CD14-positive monocyte (primary cell): ENCODE measurements at regions not wholly inside any gene's neighbourhood (a gene's known extent, or its start where the extent isn't known, plus 50 kb on each side); places are given as distances from the start of the nearest gene placed in this dataset.

ENCODE experiments used
- DNase-seq, 3 donors: peaks; one replicate each; pipeline ENCODE4 v3.0.0-alpha.2; 2011 to 2022
- H2AFZ ChIP-seq: 2 replicates; pipeline ENCODE4 v1.6.0; 2012; ENCODE audit warnings: mild to moderate bottlenecking, low read depth, low read length, inconsistent platforms; ENCODE audit not compliant: insufficient read depth, poor library complexity, severe bottlenecking
- H3K27ac ChIP-seq, 2 donors: 1 replicate in 1 of 2; 2 replicates in 1 of 2; pipeline ENCODE4 v1.5.1; 2012 to 2013; ENCODE audit warnings: low read length in 2 of 2, control low read depth in 1 of 2, inconsistent platforms in 1 of 2, low read depth in 1 of 2, mild to moderate bottlenecking in 1 of 2
- H3K27me3 ChIP-seq, 2 donors: one replicate each; pipeline versions ENCODE4 v1.6.0 to v1.6.1; 2011 to 2013; ENCODE audit warnings: low read length in 2 of 2; ENCODE audit not compliant: control insufficient read depth in 2 of 2, insufficient read depth in 2 of 2
- H3K36me3 ChIP-seq, 2 donors: replicated peaks in 1 of 2; 1 replicate in 1 of 2; 2 replicates in 1 of 2; pipeline versions ENCODE4 v1.5.1 to v1.6.1; 2012 to 2013; ENCODE audit warnings: low read length in 2 of 2, control low read depth in 1 of 2, inconsistent platforms in 1 of 2, mild to moderate bottlenecking in 1 of 2; ENCODE audit not compliant: insufficient read depth in 2 of 2, control insufficient read depth in 1 of 2
- H3K4me1 ChIP-seq, 2 donors: 1 replicate in 1 of 2; 2 replicates in 1 of 2; pipeline versions ENCODE4 v1.5.1 to v1.6.1; 2012 to 2013; ENCODE audit warnings: low read length in 2 of 2, control low read depth in 1 of 2, inconsistent platforms in 1 of 2, mild to moderate bottlenecking in 1 of 2, moderate library complexity in 1 of 2; ENCODE audit not compliant: insufficient read depth in 2 of 2, control insufficient read depth in 1 of 2
- H3K4me2 ChIP-seq: replicated peaks from 2 replicates; pipeline ENCODE3; 2012; ENCODE audit warnings: low read length, moderate library complexity, mild to moderate bottlenecking; ENCODE audit not compliant: poor library complexity, severe bottlenecking; ENCODE audit errors: extremely low read depth
- H3K4me3 ChIP-seq, 3 experiments: fragments of 200-600 bp in 1 of 3; sonication (generic) in 1 of 3; replicated peaks in 1 of 3; 1 replicate in 2 of 3; 2 replicates in 1 of 3; pipeline ENCODE4 v1.5.1; 2011 to 2013; ENCODE audit warnings: low read length in 3 of 3, mild to moderate bottlenecking in 3 of 3, control low read depth in 2 of 3, low read depth in 2 of 3, inconsistent platforms in 1 of 3, moderate library complexity in 1 of 3
- H3K79me2 ChIP-seq: 2 replicates; pipeline ENCODE4 v1.6.0; 2012; ENCODE audit warnings: mild to moderate bottlenecking, control low read depth, inconsistent platforms, low read length, moderate library complexity; ENCODE audit not compliant: insufficient read depth
- H3K9ac ChIP-seq: 2 replicates; pipeline ENCODE4 v1.6.0; 2017; ENCODE audit warnings: low read length, mild to moderate bottlenecking; ENCODE audit not compliant: insufficient read depth, poor library complexity, severe bottlenecking
- H3K9me3 ChIP-seq, 2 donors: replicated peaks in 1 of 2; 1 replicate in 1 of 2; 2 replicates in 1 of 2; pipeline versions ENCODE4 v1.5.1 to v1.6.1; 2012 to 2013; ENCODE audit warnings: low read length in 2 of 2, control low read depth in 1 of 2; ENCODE audit not compliant: control insufficient read depth in 1 of 2, insufficient read depth in 1 of 2
- H4K20me1 ChIP-seq: 2 replicates; pipeline ENCODE4 v1.6.0; 2012; ENCODE audit warnings: mild to moderate bottlenecking, low read length, control low read depth, moderate library complexity; ENCODE audit not compliant: insufficient read depth
- H3K27ac Mint-ChIP-seq, 7 donors: one replicate each; pipeline ENCODE4 v1.8.0; 2020; ENCODE audit warnings: mild to moderate bottlenecking in 7 of 7, mixed read lengths in 7 of 7, moderate library complexity in 6 of 7, inconsistent platforms in 2 of 7
- H3K27me3 Mint-ChIP-seq, 3 donors: one replicate each; pipeline ENCODE4 v1.8.0; 2021 to 2022; ENCODE audit warnings: low read depth in 3 of 3, mild to moderate bottlenecking in 3 of 3, mixed read lengths in 3 of 3, moderate library complexity in 3 of 3, inconsistent platforms in 1 of 3
- H3K36me3 Mint-ChIP-seq, 2 donors: one replicate each; pipeline ENCODE4 v1.8.0; 2020; ENCODE audit warnings: mixed read lengths in 2 of 2, inconsistent platforms in 1 of 2, mild to moderate bottlenecking in 1 of 2
- H3K4me1 Mint-ChIP-seq: one replicate; pipeline ENCODE4 v1.8.0; 2020; ENCODE audit warnings: mild to moderate bottlenecking, mixed read lengths
- H3K4me3 Mint-ChIP-seq, 2 donors: one replicate each; pipeline ENCODE4 v1.8.0; 2020; ENCODE audit warnings: mild to moderate bottlenecking in 2 of 2, mixed read lengths in 2 of 2, moderate library complexity in 1 of 2
- H3K9me3 Mint-ChIP-seq, 7 donors: one replicate each; pipeline ENCODE4 v1.8.0; 2020 to 2022; ENCODE audit warnings: mixed read lengths in 7 of 7, mild to moderate bottlenecking in 6 of 7, moderate library complexity in 6 of 7, inconsistent platforms in 2 of 7
- WGBS: methylation state at CpG from one replicate; pipeline ENCODE4 v1.1.5; 2013; ENCODE audit warnings: missing lambda C conversion rate; ENCODE audit not compliant: insufficient coverage; 5-methylcytosine and 5-hydroxymethylcytosine counted together
- intact Hi-C, 2 donors: fragments of 100-400 bp; cut with micrococcal nuclease; formaldehyde crosslinking; loops; one replicate each; pipeline versions ENCODE4 v1.15.0 to v1.15.1; 2023
- TF ChIP-seq, protein P1 (sequence below): fragments of 200-600 bp; IDR thresholded peaks from one replicate; pipeline ENCODE4 v1.8.0; 2022; ENCODE audit warnings: antibody characterized with exemption, mild to moderate bottlenecking

DNA sequence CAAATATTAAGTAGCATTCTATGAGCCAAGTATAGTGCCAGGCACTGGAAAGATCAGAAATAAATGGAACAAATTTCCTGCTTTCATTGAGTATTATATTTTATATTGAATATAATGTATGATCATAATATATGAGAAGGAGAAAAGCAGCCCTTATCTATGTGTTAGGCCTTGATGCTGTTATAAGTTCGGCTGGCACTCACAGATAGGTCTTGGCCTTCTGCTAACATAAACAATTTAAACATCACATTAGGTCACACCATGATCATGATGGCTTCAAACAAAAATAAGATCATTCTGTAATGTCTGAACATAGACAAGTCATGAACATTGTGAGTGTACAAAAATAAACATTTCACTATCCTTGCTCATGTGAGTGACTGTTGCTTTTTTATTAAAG lies 584.0 kb upstream of the ZNF385D start:
- Histone ChIP-seq H3K79me2 (no peaks in the 10 kb centered on the region), H3K36me3 (no peaks in the 10 kb centered on the region), H3K27me3 (no peaks in the 10 kb centered on the region), H3K4me1 (no peaks in the 10 kb centered on the region), H3K9me3 (no peaks in the 10 kb centered on the region), H3K4me2 (no peak overlapping the region), H3K9ac (no peak overlapping the region), H2AFZ (no peak overlapping the region), H3K4me3 (no peak overlapping the region), H4K20me1 (no peaks in the 10 kb centered on the region), H3K27ac (no peak overlapping the region)
- H3K27ac Mint-ChIP-seq, result no peak overlapping the region
- TF ChIP-seq, protein P1, sequence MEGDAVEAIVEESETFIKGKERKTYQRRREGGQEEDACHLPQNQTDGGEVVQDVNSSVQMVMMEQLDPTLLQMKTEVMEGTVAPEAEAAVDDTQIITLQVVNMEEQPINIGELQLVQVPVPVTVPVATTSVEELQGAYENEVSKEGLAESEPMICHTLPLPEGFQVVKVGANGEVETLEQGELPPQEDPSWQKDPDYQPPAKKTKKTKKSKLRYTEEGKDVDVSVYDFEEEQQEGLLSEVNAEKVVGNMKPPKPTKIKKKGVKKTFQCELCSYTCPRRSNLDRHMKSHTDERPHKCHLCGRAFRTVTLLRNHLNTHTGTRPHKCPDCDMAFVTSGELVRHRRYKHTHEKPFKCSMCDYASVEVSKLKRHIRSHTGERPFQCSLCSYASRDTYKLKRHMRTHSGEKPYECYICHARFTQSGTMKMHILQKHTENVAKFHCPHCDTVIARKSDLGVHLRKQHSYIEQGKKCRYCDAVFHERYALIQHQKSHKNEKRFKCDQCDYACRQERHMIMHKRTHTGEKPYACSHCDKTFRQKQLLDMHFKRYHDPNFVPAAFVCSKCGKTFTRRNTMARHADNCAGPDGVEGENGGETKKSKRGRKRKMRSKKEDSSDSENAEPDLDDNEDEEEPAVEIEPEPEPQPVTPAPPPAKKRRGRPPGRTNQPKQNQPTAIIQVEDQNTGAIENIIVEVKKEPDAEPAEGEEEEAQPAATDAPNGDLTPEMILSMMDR, result no peak
- no peak overlapping the region for H3K4me3 Mint-ChIP-seq
- no peaks in the 10 kb centered on the region for H3K36me3 Mint-ChIP-seq
- intact Hi-C loops, result no loop called here
- WGBS, result no CpG with 5 or more reads among the region's 1 CpG
- no peak for DNase-seq
- no peaks in the 10 kb centered on the region for H3K9me3 Mint-ChIP-seq
- H3K27me3 Mint-ChIP-seq, result no peaks in the 10 kb centered on the region
- no peaks in the 10 kb centered on the region for H3K4me1 Mint-ChIP-seq

DNA sequence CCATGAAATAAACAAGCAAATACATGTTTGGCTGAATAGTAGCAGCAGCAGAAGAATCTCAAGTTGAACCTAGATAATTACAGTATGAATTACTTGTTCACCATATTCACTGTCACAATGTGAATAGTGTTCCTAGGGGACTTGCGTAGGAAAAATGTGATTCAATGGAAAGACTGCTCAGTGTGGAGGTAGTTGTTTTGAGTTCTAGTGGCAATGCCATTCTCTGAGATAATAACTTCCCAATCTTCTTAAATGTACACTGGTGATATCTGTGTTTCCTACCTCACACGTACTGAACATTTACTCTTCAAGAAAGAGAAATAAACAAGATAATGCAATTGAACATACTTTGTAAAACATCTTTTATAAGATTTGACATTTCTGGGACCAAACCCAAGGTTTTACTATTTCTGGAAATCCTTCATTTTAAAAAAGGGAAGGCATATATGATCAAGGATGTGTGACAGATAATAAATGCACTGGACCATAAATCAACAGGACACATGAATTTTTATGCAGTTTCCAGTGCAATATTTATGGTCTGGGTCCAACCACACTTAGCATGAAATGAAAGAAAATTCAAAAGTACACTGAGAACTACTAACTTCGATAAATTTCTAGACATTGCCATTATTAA lies 598.3 kb upstream of the ZNF385D start:
- no peaks in the 10 kb centered on the region for H3K27me3 ChIP-seq
- Mint-ChIP-seq H3K4me3 (no peak overlapping the region), H3K4me1 (no peaks in the 10 kb centered on the region), H3K27me3 (no peaks in the 10 kb centered on the region), H3K36me3 (no peaks in the 10 kb centered on the region), H3K9me3 (peaks cover 0 to 1% (median 0%) of the 10 kb centered on the region in 7 donors), H3K27ac (no peak overlapping the region)
- no peak overlapping the region for H2AFZ ChIP-seq
- H3K79me2 ChIP-seq, result no peaks in the 10 kb centered on the region
- no peak overlapping the region for H3K4me2 ChIP-seq
- no peak overlapping the region for H3K27ac ChIP-seq
- H3K9me3 ChIP-seq, result no peaks in the 10 kb centered on the region
- TF ChIP-seq, protein P1, result no peak
- intact Hi-C loops, result no loop called here
- H3K4me1 ChIP-seq, result no peaks in the 10 kb centered on the region
- H3K36me3 ChIP-seq, result no peaks in the 10 kb centered on the region
- H3K9ac ChIP-seq, result no peak overlapping the region
- no peaks in the 10 kb centered on the region for H4K20me1 ChIP-seq
- no peak overlapping the region for H3K4me3 ChIP-seq
- WGBS, result 40% methylated on average over 1 of the region's 3 CpGs
- DNase-seq, result no peak
